SHP77 treated with DMSO at 0.1 percent for 48 hours (cell line): ENCODE measurements at regions not wholly inside any gene's neighbourhood (a gene's known extent, or its start where the extent isn't known, plus 50 kb on each side); places are given as distances from the start of the nearest gene placed in this dataset.

ENCODE experiments used
- DNase-seq: peaks from one replicate; lab custom pipeline; 2025; lab: John Stamatoyannopoulos, UW

GRCh38 chr20:52261792-52262191, 70.2 kb upstream of the ZFP64 start:
- no peak for DNase-seq

GRCh38 chr20:52259295-52259694, 67.7 kb upstream of the ZFP64 start:
- no peak for DNase-seq

- DNase-seq: no peak
These were observed 64.9 kb upstream of the ZFP64 start for GRCh38 chr20:52256454-52256853.

GRCh38 chr20:52252664-52253063, 61.1 kb upstream of the ZFP64 start:
- DNase-seq: no peak

- no peak for DNase-seq
These were observed 60.2 kb upstream of the ZFP64 start for GRCh38 chr20:52251827-52252226.

- DNase-seq: no peak
These were observed 59.6 kb upstream of the ZFP64 start for GRCh38 chr20:52251136-52251700.

- no peak for DNase-seq
These were observed 56.0 kb upstream of the ZFP64 start for GRCh38 chr20:52247548-52247947.

- no peak for DNase-seq
These were observed 54.8 kb upstream of the ZFP64 start for GRCh38 chr20:52246366-52246765.

- DNase-seq: no peak
These were observed 53.1 kb upstream of the ZFP64 start for GRCh38 chr20:52244702-52245101.

- DNase-seq: no peak
These were observed 51.0 kb upstream of the ZFP64 start for GRCh38 chr20:52242237-52243230.
